Progenitor cell of endocrine pancreas (in vitro differentiated cells): ENCODE measurements at regions not wholly inside any gene's neighbourhood (a gene's known extent, or its start where the extent isn't known, plus 50 kb on each side); places are given as distances from the start of the nearest gene placed in this dataset.

Experiments
- DNase-seq: peaks from one replicate; pipeline ENCODE4 v3.0.0; 2021; ENCODE audit warnings: low spot score; ENCODE audit not compliant: unreplicated experiment
- H3K27ac Mint-ChIP-seq: 2 replicates; pipeline ENCODE4 v1.8.0; 2021; ENCODE audit warnings: mild to moderate bottlenecking, moderate library complexity, mixed read lengths
- H3K27me3 Mint-ChIP-seq: 2 replicates; pipeline ENCODE4 v1.8.0; 2021; ENCODE audit warnings: mixed read lengths
- H3K36me3 Mint-ChIP-seq: 2 replicates; pipeline ENCODE4 v1.8.0; 2022; ENCODE audit warnings: mixed read lengths; ENCODE audit not compliant: insufficient read depth
- H3K4me1 Mint-ChIP-seq: 2 replicates; pipeline ENCODE4 v1.8.0; 2021; ENCODE audit warnings: low read depth, mixed read lengths
- H3K4me3 Mint-ChIP-seq: 2 replicates; pipeline ENCODE4 v1.8.0; 2021; ENCODE audit warnings: low read depth, mild to moderate bottlenecking, moderate library complexity, mixed read lengths
- H3K9me3 Mint-ChIP-seq: 2 replicates; pipeline ENCODE4 v1.8.0; 2021; ENCODE audit warnings: low read depth, mixed read lengths
- TF ChIP-seq, protein P1 (sequence below): fragments of 200-600 bp; sonication (generic); IDR thresholded peaks from one replicate; pipeline ENCODE4 v1.5.0; 2021; ENCODE audit warnings: antibody characterized with exemption, mild to moderate bottlenecking; ENCODE audit not compliant: unreplicated experiment

DNA sequence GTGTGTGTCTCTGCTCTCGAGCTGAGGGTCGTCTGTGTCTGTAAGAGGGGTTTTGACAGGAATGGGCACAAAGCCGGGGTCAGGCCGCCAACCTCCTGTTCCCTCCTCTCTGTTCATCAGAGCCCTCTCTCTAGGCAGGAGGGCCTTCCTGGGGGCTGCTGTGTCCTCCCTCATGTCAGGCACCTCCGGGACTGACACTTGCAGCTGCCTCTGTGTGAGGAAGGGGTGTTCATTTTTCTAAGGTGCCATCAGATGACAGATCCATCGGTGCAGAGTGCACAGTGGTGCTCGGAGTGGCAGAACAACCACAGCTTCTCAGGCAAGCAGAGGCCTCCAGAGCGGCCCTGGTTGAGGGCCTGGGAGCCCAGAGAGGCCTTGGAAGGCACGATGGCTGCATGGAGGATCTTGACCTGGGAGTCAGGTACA, 265.4 kb upstream of the B3GAT1 start:
- H3K9me3 Mint-ChIP-seq = no peaks in the 10 kb centered on the region
- no peak overlapping the region for H3K4me3 Mint-ChIP-seq
- no peaks in the 10 kb centered on the region for H3K36me3 Mint-ChIP-seq
- no peaks in the 10 kb centered on the region for H3K27me3 Mint-ChIP-seq
- no peaks in the 10 kb centered on the region for H3K4me1 Mint-ChIP-seq
- DNase-seq = no peak
- no peak overlapping the region for H3K27ac Mint-ChIP-seq
- TF ChIP-seq, protein P1, sequence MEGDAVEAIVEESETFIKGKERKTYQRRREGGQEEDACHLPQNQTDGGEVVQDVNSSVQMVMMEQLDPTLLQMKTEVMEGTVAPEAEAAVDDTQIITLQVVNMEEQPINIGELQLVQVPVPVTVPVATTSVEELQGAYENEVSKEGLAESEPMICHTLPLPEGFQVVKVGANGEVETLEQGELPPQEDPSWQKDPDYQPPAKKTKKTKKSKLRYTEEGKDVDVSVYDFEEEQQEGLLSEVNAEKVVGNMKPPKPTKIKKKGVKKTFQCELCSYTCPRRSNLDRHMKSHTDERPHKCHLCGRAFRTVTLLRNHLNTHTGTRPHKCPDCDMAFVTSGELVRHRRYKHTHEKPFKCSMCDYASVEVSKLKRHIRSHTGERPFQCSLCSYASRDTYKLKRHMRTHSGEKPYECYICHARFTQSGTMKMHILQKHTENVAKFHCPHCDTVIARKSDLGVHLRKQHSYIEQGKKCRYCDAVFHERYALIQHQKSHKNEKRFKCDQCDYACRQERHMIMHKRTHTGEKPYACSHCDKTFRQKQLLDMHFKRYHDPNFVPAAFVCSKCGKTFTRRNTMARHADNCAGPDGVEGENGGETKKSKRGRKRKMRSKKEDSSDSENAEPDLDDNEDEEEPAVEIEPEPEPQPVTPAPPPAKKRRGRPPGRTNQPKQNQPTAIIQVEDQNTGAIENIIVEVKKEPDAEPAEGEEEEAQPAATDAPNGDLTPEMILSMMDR = no peak

DNA sequence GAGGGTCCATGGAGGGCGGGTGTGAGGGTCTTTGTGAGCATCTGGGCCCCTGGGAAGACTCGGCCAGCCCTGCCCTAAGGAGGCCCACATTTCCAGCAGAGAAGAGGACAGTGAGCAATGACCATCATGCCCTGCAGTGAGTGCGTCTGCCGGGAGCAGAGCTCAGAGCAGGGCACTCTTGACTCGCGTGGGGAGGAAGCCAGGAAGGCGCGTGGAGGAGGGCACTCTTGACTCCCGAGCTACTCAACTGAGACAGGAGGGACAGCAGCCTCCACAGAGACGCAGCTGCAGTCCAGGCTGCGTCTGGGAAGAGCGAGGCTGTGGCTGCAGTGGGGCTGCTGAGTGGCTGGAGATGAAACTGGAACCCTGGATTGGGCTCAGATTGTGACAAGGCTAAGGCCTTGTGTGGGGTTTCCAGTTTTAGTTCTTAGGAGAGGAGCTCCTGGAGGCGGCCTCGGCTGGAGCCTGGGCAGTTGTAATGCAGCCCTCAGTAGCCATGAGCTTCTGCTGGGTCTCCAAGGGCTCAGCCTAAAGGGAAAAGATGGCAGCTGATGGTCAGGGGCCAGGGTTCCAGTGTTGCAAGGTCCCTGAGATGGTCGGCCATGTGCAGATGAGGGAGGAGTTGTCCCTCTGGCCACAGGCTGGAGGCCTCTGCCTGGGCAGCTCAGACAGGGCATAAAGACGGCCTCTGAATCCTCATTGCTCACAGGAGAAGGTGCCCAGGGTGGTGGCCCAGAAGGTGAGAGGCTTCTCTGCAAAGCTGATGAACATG, 264.7 kb upstream of the B3GAT1 start:
- Mint-ChIP-seq H3K27me3 (peaks cover 7% of the 10 kb centered on the region), H3K4me1 (no peaks in the 10 kb centered on the region), H3K36me3 (no peaks in the 10 kb centered on the region), H3K9me3 (no peaks in the 10 kb centered on the region), H3K27ac (no peak overlapping the region), H3K4me3 (no peak overlapping the region)
- TF ChIP-seq, protein P1 = no peak
- DNase-seq = no peak

GRCh38 chr11:134675983-134676382, 263.9 kb upstream of the B3GAT1 start:
- TF ChIP-seq, protein P1 = no peak
- H3K4me1 Mint-ChIP-seq = no peaks in the 10 kb centered on the region
- no peak overlapping the region for H3K4me3 Mint-ChIP-seq
- no peaks in the 10 kb centered on the region for H3K9me3 Mint-ChIP-seq
- no peak overlapping the region for H3K27ac Mint-ChIP-seq
- no peaks in the 10 kb centered on the region for H3K36me3 Mint-ChIP-seq
- no peak for DNase-seq
- peaks cover 13% of the 10 kb centered on the region for H3K27me3 Mint-ChIP-seq

GRCh38 chr11:134674974-134675373, 262.9 kb upstream of the B3GAT1 start:
- Mint-ChIP-seq H3K9me3 (no peaks in the 10 kb centered on the region), H3K27me3 (peaks cover 23% of the 10 kb centered on the region), H3K36me3 (no peaks in the 10 kb centered on the region), H3K4me1 (no peaks in the 10 kb centered on the region), H3K4me3 (no peak overlapping the region), H3K27ac (no peak overlapping the region)
- no peak for DNase-seq
- TF ChIP-seq, protein P1 = no peak

DNA sequence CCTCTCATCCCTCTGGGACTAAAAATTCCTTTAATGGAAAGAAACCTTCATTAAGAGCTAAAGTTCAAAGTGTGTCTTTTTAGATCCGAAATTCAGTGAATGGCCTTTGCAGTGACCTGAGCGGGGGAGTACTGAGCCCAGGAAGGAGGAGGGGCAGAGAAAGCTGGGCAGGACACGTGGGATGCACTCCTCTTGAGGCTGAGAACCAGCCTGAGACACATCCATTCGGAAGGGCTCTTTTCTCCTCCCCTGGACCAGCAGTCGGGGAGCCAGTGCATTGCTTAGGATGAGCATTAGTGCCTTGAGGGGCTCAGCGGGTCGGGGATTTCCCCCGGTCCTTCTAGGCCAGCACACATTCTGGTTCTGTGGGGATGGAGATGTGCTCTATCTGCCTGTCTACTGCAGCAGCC, 258.9 kb upstream of the B3GAT1 start:
- no peaks in the 10 kb centered on the region for H3K9me3 Mint-ChIP-seq
- peaks cover 25% of the 10 kb centered on the region for H3K27me3 Mint-ChIP-seq
- no peak overlapping the region for H3K27ac Mint-ChIP-seq
- no peaks in the 10 kb centered on the region for H3K36me3 Mint-ChIP-seq
- TF ChIP-seq, protein P1 = no peak
- H3K4me3 Mint-ChIP-seq = no peak overlapping the region
- no peaks in the 10 kb centered on the region for H3K4me1 Mint-ChIP-seq
- DNase-seq = no peak
